HepG2 (cell line): ENCODE measurements at regions not wholly inside any gene's neighbourhood (a gene's known extent, or its start where the extent isn't known, plus 50 kb on each side); places are given as distances from the start of the nearest gene placed in this dataset.

Experiments
- GRHL1 ChIP-seq: sonication (generic); formaldehyde crosslinking; conservative IDR thresholded peaks from 2 replicates; pipeline ENCODE4 v1.8.0; 2022; ENCODE audit warnings: missing genetic modification reagents
- IKZF5 ChIP-seq: IDR thresholded peaks from 2 replicates; pipeline ENCODE4 v1.6.1; 2018; ENCODE audit warnings: missing genetic modification reagents, mild to moderate bottlenecking, missing compliant biosample characterization
- KLF15 ChIP-seq: sonication (generic); formaldehyde crosslinking; IDR thresholded peaks from 2 replicates; pipeline ENCODE4 v1.8.1; 2023; ENCODE audit warnings: borderline replicate concordance, mild to moderate bottlenecking, inconsistent platforms, missing genetic modification reagents, mixed read lengths
- NFE2 ChIP-seq: sonication (generic); formaldehyde crosslinking; IDR thresholded peaks from 2 replicates; pipeline ENCODE4 v1.4.0; 2020; ENCODE audit warnings: missing genetic modification reagents
- RXRA ChIP-seq: sonication (generic); formaldehyde crosslinking; IDR thresholded peaks from 2 replicates; pipeline ENCODE4 v1.5.1; 2020; ENCODE audit warnings: missing genetic modification reagents
- ZBTB43 ChIP-seq: sonication (generic); formaldehyde crosslinking; conservative IDR thresholded peaks from 2 replicates; pipeline ENCODE4 v1.4.0; 2020; ENCODE audit warnings: missing genetic modification reagents
- ZNF205 ChIP-seq: IDR thresholded peaks from 2 replicates; pipeline ENCODE4 v1.6.1; 2018; ENCODE audit warnings: missing biosample characterization, missing genetic modification reagents
- ZNF3 ChIP-seq: IDR thresholded peaks from 2 replicates; pipeline ENCODE4 v1.7.0; 2017; ENCODE audit warnings: inconsistent platforms
- ZNF326 ChIP-seq: sonication (generic); formaldehyde crosslinking; IDR thresholded peaks from 2 replicates; pipeline ENCODE4 v1.4.0; 2020; ENCODE audit warnings: missing genetic modification reagents, borderline replicate concordance
- ZNF530 ChIP-seq: sonication (generic); formaldehyde crosslinking; IDR thresholded peaks from 2 replicates; pipeline ENCODE4 v1.5.0; 2020; ENCODE audit warnings: low read depth, mild to moderate bottlenecking, missing genetic modification reagents
- ZNF598 ChIP-seq: sonication (generic); formaldehyde crosslinking; IDR thresholded peaks from 2 replicates; pipeline ENCODE4 v1.5.1; 2020; ENCODE audit warnings: mild to moderate bottlenecking, missing genetic modification reagents, borderline replicate concordance
- TF ChIP-seq, protein P1 (sequence below): conservative IDR thresholded peaks from 2 replicates; pipeline ENCODE4 v1.6.1; 2018; ENCODE audit warnings: missing genetic modification reagents
- TF ChIP-seq, protein P2 (sequence below): sonication (generic); formaldehyde crosslinking; IDR thresholded peaks from 2 replicates; pipeline ENCODE4 v1.4.0; 2020; ENCODE audit warnings: mild to moderate bottlenecking, missing genetic modification reagents
- TF ChIP-seq, protein P3 (sequence below): sonication (generic); formaldehyde crosslinking; conservative IDR thresholded peaks from 2 replicates; pipeline ENCODE4 v1.8.0; 2022; ENCODE audit warnings: mild to moderate bottlenecking, moderate library complexity, missing genetic modification reagents

DNA sequence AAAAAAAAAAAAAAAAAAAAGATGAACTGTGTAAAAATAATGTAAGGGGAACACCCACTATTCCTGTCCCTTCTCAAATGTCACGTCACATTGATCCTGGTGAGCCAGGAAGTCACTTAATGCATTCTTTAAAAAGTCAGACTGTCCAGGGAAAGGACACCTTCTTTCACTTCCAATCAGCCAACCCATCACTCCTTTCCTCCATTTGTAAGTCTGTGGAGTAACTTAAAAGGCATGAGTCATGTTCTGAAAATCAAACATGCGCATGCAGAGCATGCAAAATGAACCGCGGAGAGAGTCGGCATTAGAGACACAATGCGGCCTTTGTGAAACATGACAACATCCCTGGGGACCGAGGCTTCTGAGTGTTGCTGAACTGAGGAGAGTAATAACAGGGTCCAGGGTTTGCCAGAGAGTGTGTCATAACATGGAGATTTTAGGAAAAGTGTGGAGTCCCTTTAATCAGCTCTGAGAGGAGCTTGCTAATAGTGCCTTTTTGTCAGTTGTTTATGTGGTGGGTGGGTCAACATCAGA, 77.6 kb upstream of the SEMA6A start (continued):
- TF ChIP-seq, protein P1, sequence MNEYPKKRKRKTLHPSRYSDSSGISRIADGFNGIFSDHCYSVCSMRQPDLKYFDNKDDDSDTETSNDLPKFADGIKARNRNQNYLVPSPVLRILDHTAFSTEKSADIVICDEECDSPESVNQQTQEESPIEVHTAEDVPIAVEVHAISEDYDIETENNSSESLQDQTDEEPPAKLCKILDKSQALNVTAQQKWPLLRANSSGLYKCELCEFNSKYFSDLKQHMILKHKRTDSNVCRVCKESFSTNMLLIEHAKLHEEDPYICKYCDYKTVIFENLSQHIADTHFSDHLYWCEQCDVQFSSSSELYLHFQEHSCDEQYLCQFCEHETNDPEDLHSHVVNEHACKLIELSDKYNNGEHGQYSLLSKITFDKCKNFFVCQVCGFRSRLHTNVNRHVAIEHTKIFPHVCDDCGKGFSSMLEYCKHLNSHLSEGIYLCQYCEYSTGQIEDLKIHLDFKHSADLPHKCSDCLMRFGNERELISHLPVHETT (CRISPR knock-in tag) = no peak
- TF ChIP-seq, protein P2, sequence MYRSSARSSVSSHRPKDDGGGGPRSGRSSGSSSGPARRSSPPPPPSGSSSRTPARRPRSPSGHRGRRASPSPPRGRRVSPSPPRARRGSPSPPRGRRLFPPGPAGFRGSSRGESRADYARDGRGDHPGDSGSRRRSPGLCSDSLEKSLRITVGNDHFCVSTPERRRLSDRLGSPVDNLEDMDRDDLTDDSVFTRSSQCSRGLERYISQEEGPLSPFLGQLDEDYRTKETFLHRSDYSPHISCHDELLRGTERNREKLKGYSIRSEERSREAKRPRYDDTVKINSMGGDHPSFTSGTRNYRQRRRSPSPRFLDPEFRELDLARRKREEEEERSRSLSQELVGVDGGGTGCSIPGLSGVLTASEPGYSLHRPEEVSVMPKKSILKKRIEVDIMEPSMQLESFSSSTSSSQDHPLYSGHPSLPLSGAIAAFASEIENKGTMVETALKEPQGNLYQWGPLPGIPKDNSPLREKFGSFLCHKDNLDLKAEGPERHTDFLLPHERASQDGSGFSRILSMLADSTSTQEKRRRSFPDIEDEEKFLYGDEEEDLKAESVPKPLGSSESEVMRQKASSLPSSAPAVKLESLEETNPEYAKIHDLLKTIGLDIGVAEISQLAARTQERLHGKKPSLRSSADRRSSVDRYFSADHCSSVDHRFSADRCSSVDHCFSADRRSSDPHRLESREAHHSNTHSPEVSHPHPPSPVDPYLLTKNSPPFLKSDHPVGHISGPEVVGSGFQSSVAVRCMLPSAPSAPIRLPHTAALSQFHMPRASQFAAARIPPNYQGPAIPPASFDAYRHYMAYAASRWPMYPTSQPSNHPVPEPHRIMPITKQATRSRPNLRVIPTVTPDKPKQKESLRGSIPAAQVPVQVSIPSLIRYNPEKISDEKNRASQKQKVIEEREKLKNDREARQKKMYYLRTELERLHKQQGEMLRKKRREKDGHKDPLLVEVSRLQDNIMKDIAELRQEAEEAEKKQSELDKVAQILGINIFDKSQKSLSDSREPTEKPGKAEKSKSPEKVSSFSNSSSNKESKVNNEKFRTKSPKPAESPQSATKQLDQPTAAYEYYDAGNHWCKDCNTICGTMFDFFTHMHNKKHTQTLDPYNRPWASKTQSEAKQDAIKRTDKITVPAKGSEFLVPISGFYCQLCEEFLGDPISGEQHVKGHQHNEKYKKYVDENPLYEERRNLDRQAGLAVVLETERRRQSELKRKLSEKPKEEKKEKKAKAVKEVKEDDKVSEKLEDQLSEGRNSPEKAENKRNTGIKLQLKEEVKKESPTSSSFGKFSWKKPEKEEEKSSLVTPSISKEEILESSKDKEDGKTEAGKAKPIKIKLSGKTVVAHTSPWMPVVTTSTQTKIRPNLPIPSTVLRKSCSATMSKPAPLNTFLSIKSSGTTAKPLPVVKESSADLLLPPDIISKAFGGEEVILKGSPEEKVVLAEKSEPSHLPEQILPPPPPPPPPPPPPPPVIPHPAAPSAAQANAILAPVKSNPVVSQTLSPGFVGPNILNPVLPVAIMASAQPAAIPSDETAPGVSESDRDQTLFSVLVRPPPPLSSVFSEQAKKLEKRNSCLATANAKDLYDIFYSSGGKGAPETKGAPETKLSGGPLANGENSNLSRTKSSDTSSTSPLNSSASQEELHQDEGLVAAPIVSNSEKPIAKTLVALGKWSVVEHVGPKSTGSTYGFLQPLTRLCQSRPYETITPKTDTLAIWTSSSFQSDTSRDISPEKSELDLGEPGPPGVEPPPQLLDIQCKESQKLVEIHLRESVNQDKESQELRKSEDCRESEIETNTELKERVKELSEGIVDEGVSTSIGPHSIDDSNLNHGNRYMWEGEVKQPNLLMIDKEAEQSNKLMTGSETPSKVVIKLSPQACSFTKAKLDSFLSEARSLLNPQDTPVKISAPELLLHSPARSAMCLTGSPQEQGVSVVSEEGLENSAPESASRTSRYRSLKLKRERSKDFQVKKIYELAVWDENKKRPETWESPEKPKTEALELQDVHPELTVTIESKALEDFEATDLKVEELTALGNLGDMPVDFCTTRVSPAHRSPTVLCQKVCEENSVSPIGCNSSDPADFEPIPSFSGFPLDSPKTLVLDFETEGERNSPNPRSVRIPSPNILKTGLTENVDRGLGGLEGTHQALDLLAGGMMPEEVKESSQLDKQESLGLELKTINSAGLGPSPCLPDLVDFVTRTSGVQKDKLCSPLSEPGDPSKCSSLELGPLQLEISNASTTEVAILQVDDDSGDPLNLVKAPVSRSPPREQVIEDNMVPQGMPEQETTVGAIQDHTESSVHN (CRISPR knock-in tag) = no peak
- TF ChIP-seq ZNF530 (CRISPR knock-in tag) = no peak
- TF ChIP-seq NFE2 (CRISPR knock-in tag) = peak; percentile 69
- TF ChIP-seq ZNF598 = no peak
- TF ChIP-seq ZBTB43 (CRISPR knock-in tag) = 0 out of 2 replicates have a peak, but pooled peaks have one; percentile 31
- 0 out of 2 replicates have a peak, but pooled peaks have one; percentile 17 for TF ChIP-seq ZNF205 (CRISPR knock-in tag)
- no peak for TF ChIP-seq ZNF3 (CRISPR knock-in tag)
- no peak for TF ChIP-seq GRHL1 (CRISPR knock-in tag)
- TF ChIP-seq, protein P3, sequence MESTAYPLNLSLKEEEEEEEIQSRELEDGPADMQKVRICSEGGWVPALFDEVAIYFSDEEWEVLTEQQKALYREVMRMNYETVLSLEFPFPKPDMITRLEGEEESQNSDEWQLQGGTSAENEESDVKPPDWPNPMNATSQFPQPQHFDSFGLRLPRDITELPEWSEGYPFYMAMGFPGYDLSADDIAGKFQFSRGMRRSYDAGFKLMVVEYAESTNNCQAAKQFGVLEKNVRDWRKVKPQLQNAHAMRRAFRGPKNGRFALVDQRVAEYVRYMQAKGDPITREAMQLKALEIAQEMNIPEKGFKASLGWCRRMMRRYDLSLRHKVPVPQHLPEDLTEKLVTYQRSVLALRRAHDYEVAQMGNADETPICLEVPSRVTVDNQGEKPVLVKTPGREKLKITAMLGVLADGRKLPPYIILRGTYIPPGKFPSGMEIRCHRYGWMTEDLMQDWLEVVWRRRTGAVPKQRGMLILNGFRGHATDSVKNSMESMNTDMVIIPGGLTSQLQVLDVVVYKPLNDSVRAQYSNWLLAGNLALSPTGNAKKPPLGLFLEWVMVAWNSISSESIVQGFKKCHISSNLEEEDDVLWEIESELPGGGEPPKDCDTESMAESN (CRISPR knock-in tag) = no peak
- TF ChIP-seq RXRA (CRISPR knock-in tag) = no peak; the same call in 1 of the 2 replicates
- peak; percentile 67 for TF ChIP-seq IKZF5 (CRISPR knock-in tag)
- TF ChIP-seq KLF15 (CRISPR knock-in tag) = no peak
- no peak for TF ChIP-seq ZNF326 (CRISPR knock-in tag)
